Peyer's patch (tissue), 4 donors: ENCODE measurements at regions not wholly inside any gene's neighbourhood (a gene's known extent, or its start where the extent isn't known, plus 50 kb on each side); places are given as distances from the start of the nearest gene placed in this dataset.

Source experiments
- CTCF ChIP-seq, 6 experiments: fragments of 450-650 bp in 4 of 6; fragments of 200-600 bp in 2 of 6; sonication (generic) in 1 of 6; IDR thresholded peaks; one replicate each; pipeline ENCODE4 v1.5.1; 2017 to 2019; ENCODE audit warnings: antibody characterized with exemption in 6 of 6, mild to moderate bottlenecking in 3 of 6, moderate library complexity in 1 of 6
- POLR2A ChIP-seq, 2 donors: fragments of 450-650 bp; IDR thresholded peaks; one replicate each; pipeline ENCODE4 v1.5.1; 2017; ENCODE audit warnings: antibody characterized with exemption in 2 of 2, mild to moderate bottlenecking in 2 of 2, moderate library complexity in 2 of 2

DNA sequence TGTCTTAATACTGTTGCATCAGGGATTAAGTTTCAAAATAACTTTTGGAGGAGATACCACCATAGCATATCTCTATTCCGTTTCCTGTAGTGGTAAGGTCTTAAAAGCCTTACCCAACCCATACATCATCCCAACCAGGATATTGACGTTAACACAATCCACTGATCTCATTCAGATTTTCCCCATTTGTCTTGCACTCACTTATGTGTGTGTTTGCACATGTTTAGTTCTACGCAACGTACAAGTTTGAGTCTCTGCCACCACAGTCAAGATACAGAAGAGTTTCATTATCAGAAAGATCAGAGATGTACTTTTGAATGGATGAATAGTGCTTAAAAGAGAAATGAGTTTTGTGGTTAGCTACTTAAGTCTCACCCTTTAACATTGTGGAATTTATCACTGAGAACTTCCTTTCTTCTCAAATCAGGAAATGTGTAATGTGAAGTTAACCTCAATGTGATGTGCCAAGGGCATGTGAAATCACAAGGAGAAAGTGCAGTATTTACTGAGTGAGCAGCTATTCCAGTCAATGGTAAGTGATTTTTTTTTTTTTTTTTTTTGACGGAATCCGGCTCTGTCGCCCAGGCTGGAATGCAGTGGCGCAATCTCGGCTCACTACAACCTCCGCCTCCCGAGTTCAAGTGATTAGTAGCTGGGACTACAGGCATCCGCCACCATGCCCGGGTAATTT is 69.2 kb upstream of the EPHA4 start:
- TF ChIP-seq CTCF (IDR thresholded peaks at IDR 0.05), result no peak
- no peak for TF ChIP-seq POLR2A (IDR thresholded peaks at IDR 0.05)
